HG02970 (cell line): ENCODE measurements at regions not wholly inside any gene's neighbourhood (a gene's known extent, or its start where the extent isn't known, plus 50 kb on each side); places are given as distances from the start of the nearest gene placed in this dataset.

Experiments used
- ATAC-seq: cut with Tn5 transposase; IDR thresholded peaks from one replicate; pipeline ENCODE4 v1.9.1; 2021; ENCODE audit warnings: mild to moderate bottlenecking, moderate library complexity, moderate number of reproducible peaks; ENCODE audit not compliant: unreplicated experiment, low FRiP score

DNA sequence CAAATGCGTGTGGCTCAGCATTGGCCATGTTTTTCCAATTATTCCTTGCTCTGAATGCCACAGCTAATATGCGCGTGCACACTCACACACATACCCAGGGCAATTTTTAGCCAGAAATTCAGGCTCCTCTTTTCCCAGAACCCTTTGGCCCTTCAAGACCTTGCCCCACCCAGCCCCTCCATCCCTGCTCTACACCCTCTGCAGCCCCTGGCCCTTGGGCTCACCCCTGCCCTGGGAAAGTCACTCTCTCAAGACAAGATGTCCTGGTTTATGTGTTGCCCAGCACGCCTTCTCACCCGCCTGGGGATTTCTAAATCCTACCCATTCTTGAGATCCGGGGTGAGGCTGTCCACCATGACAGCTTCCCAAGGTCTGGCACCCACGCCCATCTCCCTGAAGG, 319.7 kb downstream of the CYP26B1 start:
- ATAC-seq: no peak

DNA sequence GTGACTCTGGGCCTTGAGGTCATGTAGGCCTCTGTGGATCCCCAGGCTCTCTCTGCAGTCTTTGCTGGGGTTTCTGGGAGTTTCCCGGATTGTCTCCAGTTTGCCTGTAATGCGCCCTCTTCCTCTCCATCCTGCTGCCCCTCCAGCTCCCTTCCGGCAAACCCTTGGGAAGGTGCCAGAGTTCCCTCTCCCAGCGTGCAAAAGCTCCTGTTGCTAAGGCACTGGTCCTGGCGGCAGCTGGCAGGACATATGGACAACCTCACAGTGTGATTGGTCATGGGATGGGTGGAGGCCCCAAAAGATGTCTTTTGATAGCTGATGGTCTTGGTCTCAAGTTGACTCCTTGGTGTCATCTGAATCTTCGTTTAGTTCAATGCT, 320.1 kb downstream of the CYP26B1 start:
- no peak for ATAC-seq

DNA sequence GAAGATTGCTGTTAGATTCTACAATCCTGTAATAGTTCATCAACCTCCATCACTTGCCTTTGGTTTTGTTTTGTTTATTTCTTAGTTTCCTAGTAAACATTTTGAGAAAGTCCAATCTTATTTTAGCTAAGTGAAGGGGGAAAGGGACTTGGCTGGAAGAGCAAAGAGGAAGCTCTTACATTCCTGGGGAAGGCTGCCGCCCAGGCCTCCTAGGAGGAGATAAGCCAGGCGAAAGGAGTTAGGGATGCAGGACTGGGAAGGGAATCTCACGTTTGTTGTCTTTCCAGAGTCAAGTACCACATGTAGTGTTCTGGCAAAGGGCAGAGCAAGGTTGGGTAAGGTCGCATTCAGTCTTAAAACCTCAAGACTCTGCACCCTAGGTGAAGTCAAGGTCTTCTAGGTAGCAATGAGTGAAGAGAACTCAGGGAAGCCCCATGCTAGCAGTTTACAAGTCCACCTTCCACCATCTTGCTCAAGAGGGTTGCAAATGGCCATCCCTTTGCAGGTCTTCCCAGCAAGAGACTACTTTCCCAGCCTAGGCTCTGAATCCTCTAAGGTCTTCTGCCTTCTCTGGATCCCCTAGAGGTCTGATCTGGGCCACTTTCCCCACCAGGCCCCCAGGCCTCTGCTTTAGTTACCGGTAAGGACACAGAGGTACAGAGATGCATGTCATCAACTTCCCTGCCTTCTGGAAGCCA, 320.7 kb downstream of the CYP26B1 start:
- no peak for ATAC-seq

DNA sequence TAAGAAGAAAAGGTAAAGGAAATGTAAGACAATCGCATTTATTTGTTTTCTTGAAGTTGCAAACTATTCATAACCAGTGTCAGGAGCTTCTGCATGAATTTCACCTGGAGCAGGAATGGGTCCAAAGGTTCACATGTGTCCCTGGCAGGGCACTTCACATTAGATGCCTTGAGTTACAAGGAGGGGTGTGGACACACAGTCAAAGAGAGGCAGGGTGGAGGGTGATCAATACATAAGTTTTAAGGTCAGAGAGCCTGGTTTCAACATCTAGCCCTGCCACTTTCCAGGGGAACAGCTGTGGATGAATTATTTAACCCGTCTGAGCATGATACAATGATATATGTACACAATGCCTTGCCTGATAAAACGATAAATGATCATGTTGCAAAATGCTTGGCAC, 321.4 kb downstream of the CYP26B1 start:
- ATAC-seq: no peak

DNA sequence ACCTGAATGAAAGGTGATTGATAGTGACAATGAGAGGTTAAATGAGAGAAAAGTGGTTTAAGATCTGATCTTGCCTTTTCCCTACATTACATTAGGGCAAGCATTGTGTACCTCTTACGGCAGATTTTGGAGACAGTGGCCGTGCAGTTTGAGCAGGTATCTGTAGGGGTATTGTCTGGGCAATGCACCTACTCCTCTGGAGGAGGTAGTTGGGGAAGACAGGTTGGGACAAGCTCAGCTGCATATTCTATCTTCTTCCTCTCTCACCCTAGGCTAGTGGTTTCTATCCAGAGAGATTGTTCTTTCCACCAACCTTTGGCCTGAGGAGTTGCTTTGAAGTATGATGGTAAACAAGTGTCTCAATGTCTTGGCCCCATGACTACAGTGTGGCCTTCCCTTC, 323.2 kb downstream of the CYP26B1 start:
- no peak for ATAC-seq

DNA sequence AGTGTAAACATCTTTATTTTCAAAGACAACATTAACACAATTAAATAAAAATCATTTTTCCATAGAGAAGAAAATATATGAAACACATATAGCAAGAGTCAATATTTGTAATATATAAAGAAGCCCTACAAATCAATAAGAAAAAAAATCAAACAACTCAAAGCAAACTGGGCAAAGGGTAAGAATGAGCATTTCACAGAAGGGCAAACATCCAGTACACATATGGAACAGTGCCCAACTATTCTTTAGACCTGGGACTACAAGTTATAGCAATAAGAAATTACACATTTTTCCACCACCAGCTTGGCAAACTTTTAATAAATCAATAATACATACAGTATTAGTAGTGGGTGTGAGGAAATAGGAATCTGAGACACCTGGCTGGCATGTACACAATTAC, 324.1 kb downstream of the CYP26B1 start:
- no peak for ATAC-seq

DNA sequence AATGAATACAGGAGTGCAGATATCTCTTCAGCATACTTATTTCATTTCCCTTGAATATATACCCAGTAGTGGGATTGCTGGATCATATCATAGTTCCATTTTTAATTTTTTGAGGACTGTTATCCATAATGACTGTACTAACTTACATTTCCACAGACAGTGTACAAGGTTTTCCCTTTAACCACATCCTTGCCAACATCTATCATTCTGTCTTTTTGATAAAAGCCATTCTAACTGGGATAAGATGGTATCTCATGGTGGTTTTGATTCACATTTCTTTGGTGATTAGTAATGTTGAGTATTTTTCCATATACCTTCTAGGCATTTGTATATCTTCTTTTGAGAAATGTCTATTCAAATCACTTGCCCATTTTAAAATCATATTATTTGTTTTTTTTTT, 325.2 kb downstream of the CYP26B1 start:
- no peak for ATAC-seq

DNA sequence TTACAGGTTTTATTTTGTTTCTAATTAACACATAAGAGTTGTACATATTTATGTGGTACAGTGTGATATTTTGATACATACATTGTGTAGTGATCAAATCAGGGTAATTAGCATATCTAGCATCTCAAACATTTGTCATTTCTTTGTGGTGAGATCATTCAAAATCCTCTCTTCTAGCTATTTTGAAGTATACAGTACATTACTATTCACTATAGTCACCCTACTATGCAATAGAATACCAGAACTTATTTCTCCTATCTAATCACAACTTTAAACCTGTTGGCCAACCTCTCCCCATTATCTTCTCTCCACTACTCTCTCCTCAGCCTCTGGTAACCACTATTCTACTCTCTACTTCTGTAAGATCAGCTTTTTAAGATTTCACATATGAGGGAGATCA, 325.8 kb downstream of the CYP26B1 start:
- no peak for ATAC-seq

DNA sequence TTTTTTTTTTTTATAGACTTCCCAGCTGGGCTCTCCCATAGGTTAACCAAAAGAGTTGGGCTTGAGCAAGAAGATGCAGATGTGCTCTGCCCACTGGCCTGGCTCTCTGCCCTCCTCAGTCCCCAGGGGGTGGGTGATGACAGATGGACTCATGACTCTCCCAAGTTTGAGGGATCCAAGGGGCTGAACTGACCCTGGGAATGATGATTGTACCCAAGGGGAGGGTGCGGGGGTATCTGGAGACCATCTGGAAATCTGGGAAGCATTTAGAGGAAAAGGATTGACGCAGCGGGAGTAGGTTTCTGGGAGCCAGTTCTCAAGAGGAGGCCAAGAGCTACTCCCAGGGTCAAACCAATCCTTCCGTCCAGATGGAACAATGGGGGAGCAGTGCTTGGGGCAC, 330.8 kb downstream of the CYP26B1 start:
- ATAC-seq: no peak

DNA sequence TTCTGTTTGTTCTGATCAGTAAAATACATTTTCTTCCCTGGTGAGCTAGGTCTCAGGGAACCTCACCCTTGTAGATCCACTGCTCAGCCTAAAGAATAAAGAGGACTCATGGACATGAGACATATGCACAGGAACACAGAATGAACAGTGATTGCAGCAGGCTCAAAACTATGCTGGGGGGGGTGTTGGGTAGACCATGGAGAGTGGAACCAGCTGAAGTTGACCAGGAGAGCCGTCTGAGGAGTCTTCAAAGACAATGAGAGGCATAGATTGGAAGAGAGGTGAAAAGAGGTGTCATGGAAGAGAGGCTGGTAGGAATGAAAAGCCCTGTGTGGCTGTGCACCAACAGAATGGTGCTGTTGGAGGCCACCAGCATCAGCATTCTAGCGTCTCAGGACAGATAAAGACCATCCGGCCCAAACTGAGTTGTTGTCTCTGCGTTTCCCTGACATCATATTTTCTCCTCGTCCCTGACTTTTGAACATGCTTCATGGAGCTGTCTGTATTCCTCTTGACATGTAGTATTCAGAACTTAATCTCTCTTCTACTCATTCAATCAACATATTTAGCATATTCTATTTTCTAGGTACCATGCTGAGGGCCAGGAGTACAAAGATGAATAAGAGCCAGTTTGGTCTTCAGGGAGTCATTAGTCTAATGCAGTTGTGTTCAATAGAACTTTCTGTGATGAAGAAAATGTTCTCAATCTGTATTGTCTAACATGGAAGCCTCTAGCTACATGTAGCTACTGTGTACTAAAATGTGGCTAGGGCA, 331.8 kb downstream of the CYP26B1 start:
- no peak for ATAC-seq

DNA sequence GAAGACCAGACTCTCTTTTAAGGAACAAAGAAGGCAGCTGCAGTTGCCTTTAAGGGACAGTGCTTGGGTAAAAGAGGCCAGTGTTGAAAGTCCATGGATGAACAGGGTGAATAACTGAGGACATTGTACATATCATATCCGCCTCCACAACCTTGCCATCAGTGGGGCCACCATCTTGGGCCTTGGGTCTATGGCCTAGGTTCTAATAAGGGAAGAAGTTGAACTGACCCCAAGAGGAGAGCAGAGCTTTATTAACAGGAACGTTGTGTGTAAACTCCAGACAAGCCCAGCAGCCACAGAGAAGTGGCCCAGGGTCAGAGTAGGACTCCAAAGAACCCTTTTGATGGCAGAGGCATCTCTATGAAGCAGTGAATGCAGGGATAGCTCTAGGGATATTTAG, 332.8 kb downstream of the CYP26B1 start:
- no peak for ATAC-seq

DNA sequence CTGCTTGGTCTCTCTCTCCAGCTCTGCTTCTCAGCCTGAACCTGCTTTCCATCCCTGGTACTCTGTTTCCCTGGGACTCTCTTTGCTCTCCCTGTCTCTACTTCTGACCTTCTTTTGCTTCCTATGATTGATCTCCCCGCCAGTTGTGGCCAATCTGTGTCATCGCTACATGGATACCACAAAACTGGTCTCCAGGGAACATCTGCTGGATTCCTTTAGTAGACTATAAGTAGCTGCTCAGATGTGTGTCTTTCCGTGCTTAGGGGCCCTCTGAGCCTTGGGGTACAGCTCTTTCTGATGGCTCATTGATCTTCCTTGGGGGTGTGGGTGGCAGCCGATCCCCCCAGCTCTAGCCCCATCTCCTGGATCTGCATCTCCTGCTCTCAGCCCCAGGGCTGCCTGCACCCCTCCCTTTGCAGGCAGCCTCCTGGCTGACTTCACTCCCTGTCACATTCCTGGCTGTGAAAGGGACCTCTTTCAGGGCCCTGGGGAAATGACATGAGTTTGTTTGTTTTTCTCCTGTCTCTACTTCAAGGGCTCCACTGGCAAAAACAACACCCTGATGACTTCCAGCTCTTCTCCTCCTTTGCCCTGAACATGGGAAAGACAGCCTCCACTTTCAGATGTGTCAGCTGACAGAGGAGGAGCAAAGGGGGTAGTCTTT, 333.7 kb downstream of the CYP26B1 start:
- no peak for ATAC-seq

DNA sequence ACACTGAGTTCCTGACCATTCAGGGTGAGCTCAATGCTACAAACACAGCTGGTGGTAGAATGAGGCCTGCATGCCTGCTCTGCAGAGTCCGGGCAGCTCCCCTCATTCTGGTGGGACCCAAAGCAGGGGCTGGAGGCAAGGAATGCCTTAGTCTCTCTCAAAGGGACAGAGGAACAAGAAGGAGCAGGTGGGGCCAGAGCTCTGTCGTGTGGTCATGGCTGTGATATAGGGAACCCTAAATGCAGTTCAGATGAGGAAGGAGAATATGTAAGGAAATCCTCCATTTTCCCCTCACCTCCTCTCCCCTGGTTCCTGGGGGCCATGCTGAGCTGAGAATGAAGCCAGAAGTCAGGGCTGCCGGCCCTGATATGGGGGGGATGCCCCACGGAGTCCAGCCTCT, 334.3 kb downstream of the CYP26B1 start:
- no peak for ATAC-seq

DNA sequence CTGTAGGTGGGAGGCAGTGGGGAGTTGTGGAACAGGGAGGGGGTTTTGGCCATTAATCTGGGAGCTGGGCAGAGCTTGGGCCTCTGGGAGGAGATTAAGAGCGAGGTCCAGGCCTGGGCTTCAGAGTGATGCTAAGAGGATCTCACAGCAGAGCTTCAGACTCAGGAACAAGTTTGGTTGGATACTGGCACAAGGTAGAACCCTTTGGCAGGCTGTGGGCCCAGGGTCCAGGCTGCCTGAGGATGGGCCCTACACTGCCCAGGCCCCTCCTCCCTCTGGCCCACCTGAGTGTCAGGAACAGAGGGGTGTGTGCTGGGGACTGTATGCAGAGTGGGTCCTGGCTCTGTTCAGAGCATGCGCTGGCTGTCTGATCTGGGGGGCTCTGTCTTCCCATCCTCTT, 334.9 kb downstream of the CYP26B1 start:
- no peak for ATAC-seq

DNA sequence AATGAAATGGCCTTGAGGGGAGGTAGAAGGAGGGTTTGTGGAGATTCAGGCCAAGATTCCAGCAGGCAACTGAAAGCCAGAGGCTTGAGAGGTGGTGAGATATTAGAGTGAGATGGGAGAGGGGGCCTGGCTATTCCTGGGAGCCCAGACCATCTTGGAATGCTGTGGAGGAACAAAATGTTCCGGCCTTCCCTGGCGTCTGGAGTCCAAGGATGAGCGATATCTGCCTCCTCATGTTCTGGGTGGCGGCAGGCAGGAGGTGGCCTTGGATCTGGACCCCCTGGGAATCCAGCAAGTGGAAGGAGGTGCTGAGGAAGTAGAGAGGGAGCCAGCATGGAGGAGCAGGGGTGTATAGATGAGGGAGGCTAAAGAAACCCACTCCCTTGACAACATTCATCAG, 335.9 kb downstream of the CYP26B1 start:
- no peak for ATAC-seq

DNA sequence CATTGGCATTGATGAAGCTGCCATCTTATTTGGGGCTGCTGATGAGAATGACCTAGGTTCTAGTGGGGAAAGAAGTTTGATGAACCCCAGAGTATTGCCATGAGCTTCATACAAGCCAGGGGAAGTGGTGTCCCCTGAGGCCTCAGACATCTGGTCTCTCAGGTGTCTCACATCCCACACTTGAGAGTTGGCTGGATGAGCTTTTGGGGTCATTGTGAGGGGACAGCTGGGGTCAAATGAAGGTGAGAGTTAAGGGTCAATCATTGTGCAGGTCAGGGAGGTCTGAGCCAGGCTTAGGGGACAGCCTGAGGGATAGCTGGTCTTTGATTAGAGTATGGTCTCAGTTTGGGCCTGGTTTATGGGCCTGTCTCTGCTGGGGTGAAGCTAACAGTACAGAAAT, 336.5 kb downstream of the CYP26B1 start:
- no peak for ATAC-seq

DNA sequence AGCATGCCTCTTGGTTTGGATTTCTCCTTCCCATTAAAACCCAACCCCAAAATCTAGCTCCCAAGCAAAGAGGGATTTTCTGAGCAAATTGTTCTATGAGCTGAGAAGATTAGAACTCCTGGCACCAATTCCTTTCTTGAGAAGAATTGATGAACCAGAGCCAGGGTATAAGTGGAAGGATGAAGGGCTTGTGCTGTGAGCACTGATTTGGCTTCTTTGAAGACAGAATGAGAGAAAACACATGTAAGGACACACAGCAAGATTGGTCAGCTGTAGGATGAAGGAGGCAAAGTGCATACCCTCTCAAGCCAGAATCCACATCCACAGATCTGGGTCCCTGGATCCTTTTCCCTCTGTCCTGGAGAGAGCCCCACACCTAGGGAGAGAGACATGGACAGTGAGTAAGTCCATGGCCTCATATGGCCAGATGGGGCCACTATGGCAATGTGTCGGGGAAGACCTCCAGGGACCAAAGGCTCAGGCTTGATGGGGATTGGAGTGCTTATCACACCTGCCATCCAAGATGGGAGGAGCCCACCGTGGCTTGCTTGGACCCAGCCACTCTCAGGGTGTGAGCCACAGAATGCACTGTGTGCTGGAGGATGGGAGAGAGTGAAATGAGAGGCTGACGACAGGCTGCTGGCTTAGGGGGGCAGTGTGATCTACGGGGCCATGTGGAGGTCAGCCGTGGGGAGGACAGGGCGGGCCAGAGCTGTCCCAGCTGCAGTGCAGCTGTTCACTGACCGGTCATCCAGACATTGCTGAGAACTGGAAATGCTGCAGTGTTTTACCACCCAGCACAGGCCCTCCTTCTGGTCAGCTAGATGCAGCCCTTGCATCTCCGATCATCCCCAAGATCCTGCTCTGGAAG, 339.8 kb downstream of the CYP26B1 start:
- no peak for ATAC-seq

DNA sequence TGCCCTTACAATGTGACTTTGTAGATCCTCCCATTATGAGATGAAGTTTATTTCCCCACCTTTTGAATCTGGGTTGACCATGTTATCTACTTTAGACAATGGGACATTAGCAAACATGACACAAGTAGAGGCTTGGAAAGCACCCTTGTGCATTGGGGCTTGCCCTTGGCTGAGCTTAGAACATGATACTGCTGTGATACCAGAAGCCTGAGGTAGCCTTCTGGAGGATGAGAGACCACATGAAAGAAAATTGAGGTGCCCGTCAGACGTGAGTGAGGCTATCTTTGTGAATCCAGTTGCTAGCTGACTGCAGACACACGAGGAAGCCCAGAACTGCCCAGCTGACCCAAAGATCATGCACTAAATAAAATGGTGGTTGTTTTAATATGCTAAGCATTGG, 341.2 kb downstream of the CYP26B1 start:
- ATAC-seq: no peak

DNA sequence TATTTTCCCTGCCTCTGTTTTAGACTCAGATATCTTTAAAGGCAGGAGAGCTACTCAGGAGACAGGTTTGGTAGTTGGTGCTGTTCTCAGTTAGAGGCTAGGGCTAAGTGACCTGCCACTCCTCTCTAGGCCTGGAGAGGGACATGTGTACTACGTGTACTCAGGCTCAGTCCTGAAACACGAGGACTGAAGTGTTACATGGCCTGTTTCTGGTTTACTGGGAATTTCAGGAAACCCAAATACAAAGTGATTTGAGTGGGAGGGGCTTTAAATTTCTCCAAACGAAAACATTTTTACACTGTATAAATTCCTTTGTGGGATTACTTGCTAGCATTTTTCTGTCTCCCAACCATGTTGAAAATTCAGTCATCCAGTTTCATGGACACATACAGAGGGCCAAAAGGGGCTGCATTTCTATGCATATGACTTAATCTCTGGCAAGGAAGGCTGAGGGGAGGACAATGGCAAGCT, 343.3 kb downstream of the CYP26B1 start:
- ATAC-seq: no peak

DNA sequence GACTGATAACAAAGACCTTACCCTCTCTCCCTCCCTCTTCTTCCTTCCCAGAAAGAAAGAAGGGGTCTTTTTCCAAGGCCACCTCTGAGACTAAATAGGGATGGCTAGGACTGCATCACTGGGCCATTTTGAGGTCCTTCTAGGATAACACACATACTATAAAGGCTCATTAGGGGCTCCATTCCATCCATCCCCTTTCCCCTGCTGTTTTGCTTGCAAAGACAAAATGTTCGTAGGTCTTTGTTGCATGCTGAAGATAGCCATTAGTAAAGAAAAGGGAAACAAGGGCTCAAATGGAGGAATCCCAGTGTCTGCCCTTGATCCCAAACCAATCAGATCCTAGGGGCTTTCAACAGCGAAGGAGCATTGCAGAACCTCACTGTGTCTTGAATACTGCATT, 344.3 kb downstream of the CYP26B1 start:
- no peak for ATAC-seq

DNA sequence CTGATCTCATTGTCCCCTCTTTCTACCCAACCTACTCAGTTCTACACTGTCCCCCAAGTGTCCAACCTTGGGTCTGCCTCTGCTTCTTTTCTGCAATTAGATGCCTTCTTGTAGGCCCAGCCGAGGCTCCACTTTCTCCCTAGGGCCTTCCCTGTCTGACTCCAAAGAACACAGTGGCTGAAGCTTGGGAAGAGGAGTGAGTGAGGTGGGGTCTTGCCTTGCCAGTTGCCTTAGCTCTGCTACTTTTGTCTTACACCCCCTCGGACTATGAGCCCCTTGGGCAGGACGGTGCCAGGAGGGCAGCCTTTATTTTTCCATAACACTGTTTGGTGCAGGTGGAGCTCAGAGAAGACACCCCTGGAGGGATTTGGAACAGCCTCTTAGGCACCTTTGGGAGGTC, 345.1 kb downstream of the CYP26B1 start:
- no peak for ATAC-seq
